HepG2 (cell line): ENCODE measurements at regions not wholly inside any gene's neighbourhood (a gene's known extent, or its start where the extent isn't known, plus 50 kb on each side); places are given as distances from the start of the nearest gene placed in this dataset.

ENCODE experiments used
- ATAC-seq: fragments of 200-7000 bp; cut with Tn5 transposase; 3 replicates; pipeline ENCODE4 v1.9.1; 2020; ENCODE audit warnings: mild to moderate bottlenecking, moderate library complexity
- BruUV-seq: library from RNA; stranded (reverse); fragments of 400-500 nt; replicated peaks from 2 replicates; lab custom pipeline; 2021; lab: Mats Ljungman, UMichigan
- CTCF ChIA-PET: fragments of 300-600 bp; formaldehyde crosslinking; extraction: SDS; loops from one replicate; lab custom pipeline; 2021; ENCODE audit warnings: low total read pairs, inconsistent platforms, low intra/inter-chr PET ratio; lab: Yijun Ruan, JAX
- POLR2A ChIA-PET: fragments of 350-600 bp; sonication (Branson Sonifier 250); formaldehyde crosslinking; loops from one replicate; lab custom pipeline; 2020; ENCODE audit warnings: antibody characterized with exemption, inconsistent platforms; lab: Yijun Ruan, JAX
- DNase-seq: peaks from one replicate; pipeline ENCODE4 v3.0.0-alpha.2; 2015; ENCODE audit warnings: low spot score
- FAIRE-seq: peaks from 3 replicates; lab custom pipeline; 2011; peaks lifted over from hg19 to GRCh38; lab: Jason Lieb, UNC
- H2AFZ ChIP-seq: one replicate; pipeline ENCODE4 v1.6.1; 2011; ENCODE audit warnings: low read length, inconsistent platforms
- H3K27ac ChIP-seq: fragments of 300-600 bp; 3 replicates; pipeline ENCODE4 v1.8.0; 2011; ENCODE audit warnings: mixed run types, mild to moderate bottlenecking, mixed read lengths, low read length, inconsistent platforms; ENCODE audit not compliant: insufficient read depth; ENCODE audit errors: extremely low read length
- H3K27me3 ChIP-seq, 2 experiments: fragments of 200-600 bp in 1 of 2; 2 replicates in 1 of 2; 3 replicates in 1 of 2; pipeline versions ENCODE4 v1.6.0 to v1.8.0; 2011; ENCODE audit warnings: low read length in 2 of 2, mild to moderate bottlenecking in 2 of 2, moderate library complexity in 2 of 2, inconsistent platforms in 1 of 2; ENCODE audit not compliant: insufficient read depth in 2 of 2, control insufficient read depth in 1 of 2
- H3K36me3 ChIP-seq, 2 experiments: fragments of 200-600 bp in 1 of 2; replicated peaks in 1 of 2; 2 replicates in 1 of 2; 3 replicates in 1 of 2; pipeline versions ENCODE4 v1.5.1 to v1.8.0; 2011; ENCODE audit warnings: low read length in 2 of 2, inconsistent platforms in 1 of 2; ENCODE audit not compliant: insufficient read depth in 2 of 2, control insufficient read depth in 1 of 2
- H3K4me1 ChIP-seq: 2 replicates; pipeline ENCODE4 v1.5.1; 2012; ENCODE audit warnings: low read length, inconsistent platforms; ENCODE audit not compliant: insufficient read depth
- H3K4me2 ChIP-seq: 2 replicates; pipeline ENCODE4 v1.6.0; 2011; ENCODE audit warnings: low read depth, low read length, inconsistent platforms
- H3K4me3 ChIP-seq, 3 experiments: fragments of 200-600 bp in 1 of 3; sonication (generic), shearing (Covaris generic) in 1 of 3; replicated peaks in 1 of 3; 2 replicates each; pipeline ENCODE4 v1.5.1; 2011 to 2016; ENCODE audit warnings: low read length in 3 of 3, inconsistent platforms in 2 of 3, low read depth in 2 of 3, mild to moderate bottlenecking in 2 of 3, control low read depth in 1 of 3, mixed read lengths in 1 of 3; ENCODE audit not compliant: insufficient read depth in 1 of 3
- H3K79me2 ChIP-seq: one replicate; pipeline ENCODE4 v1.6.1; 2011; ENCODE audit warnings: low read length, inconsistent platforms; ENCODE audit not compliant: insufficient read depth
- H3K9ac ChIP-seq: 2 replicates; pipeline ENCODE4 v1.6.0; 2011; ENCODE audit warnings: mild to moderate bottlenecking, low read depth, low read length, inconsistent platforms; ENCODE audit not compliant: insufficient read depth
- H3K9me3 ChIP-seq: 2 replicates; pipeline ENCODE4 v1.5.1; 2012; ENCODE audit warnings: mild to moderate bottlenecking, low read length
- H4K20me1 ChIP-seq: 2 replicates; pipeline ENCODE4 v1.6.0; 2011; ENCODE audit warnings: inconsistent platforms, mild to moderate bottlenecking, low read length, moderate library complexity; ENCODE audit not compliant: insufficient read depth
- DPF2 ChIP-seq: sonication (generic); formaldehyde crosslinking; IDR thresholded peaks from 2 replicates; pipeline ENCODE4 v1.4.0; 2020; ENCODE audit warnings: mild to moderate bottlenecking, low read depth, missing genetic modification reagents, borderline replicate concordance
- HOXA5 ChIP-seq: sonication (generic); formaldehyde crosslinking; IDR thresholded peaks from 2 replicates; pipeline ENCODE4 v1.4.0; 2020; ENCODE audit warnings: missing genetic modification reagents
- HOXA7 ChIP-seq: sonication (generic); formaldehyde crosslinking; IDR thresholded peaks from 2 replicates; pipeline ENCODE4 v1.8.1; 2022; ENCODE audit warnings: mild to moderate bottlenecking, missing genetic modification reagents, moderate library complexity
- NFKB2 ChIP-seq: sonication (generic); formaldehyde crosslinking; IDR thresholded peaks from 2 replicates; pipeline ENCODE4 v1.4.0; 2020; ENCODE audit warnings: missing genetic modification reagents, borderline replicate concordance
- NR2F1 ChIP-seq, 2 experiments: fragments of 450-650 bp in 1 of 2; formaldehyde crosslinking in 1 of 2; IDR thresholded peaks; 2 replicates each; pipeline versions ENCODE4 v1.5.0 to v1.6.1; 2016 to 2020; ENCODE audit warnings: mild to moderate bottlenecking in 1 of 2, missing compliant biosample characterization in 1 of 2, missing genetic modification reagents in 1 of 2, moderate library complexity in 1 of 2
- SMAD1 ChIP-seq: sonication (generic); formaldehyde crosslinking; IDR thresholded peaks from 2 replicates; pipeline ENCODE4 v1.4.0; 2020; ENCODE audit warnings: missing genetic modification reagents, low read depth, mild to moderate bottlenecking, borderline replicate concordance
- ZBTB3 ChIP-seq: sonication (generic); formaldehyde crosslinking; IDR thresholded peaks from 2 replicates; pipeline ENCODE4 v1.4.0; 2020; ENCODE audit warnings: low read depth, mild to moderate bottlenecking, moderate library complexity, missing genetic modification reagents, borderline replicate concordance
- ZNF101 ChIP-seq: sonication (generic); formaldehyde crosslinking; IDR thresholded peaks from 2 replicates; pipeline ENCODE4 v1.4.0; 2020; ENCODE audit warnings: mild to moderate bottlenecking, low read depth, missing genetic modification reagents, borderline replicate concordance
- ZNF367 ChIP-seq: sonication (generic); formaldehyde crosslinking; IDR thresholded peaks from 2 replicates; pipeline ENCODE4 v1.4.0; 2020; ENCODE audit warnings: missing genetic modification reagents, borderline replicate concordance
- ZNF530 ChIP-seq: sonication (generic); formaldehyde crosslinking; IDR thresholded peaks from 2 replicates; pipeline ENCODE4 v1.5.0; 2020; ENCODE audit warnings: low read depth, mild to moderate bottlenecking, missing genetic modification reagents
- ZNF605 ChIP-seq: sonication (generic); formaldehyde crosslinking; IDR thresholded peaks from 2 replicates; pipeline ENCODE4 v1.8.0; 2022; ENCODE audit warnings: mild to moderate bottlenecking, missing genetic modification reagents
- ZNF747 ChIP-seq: sonication (generic); formaldehyde crosslinking; IDR thresholded peaks from 2 replicates; pipeline ENCODE4 v1.8.1; 2023; ENCODE audit warnings: missing genetic modification reagents, mild to moderate bottlenecking, borderline replicate concordance
- WGBS: methylation state at CpG from one replicate; pipeline ENCODE4 v1.1.6; 2017; ENCODE audit warnings: low lambda C conversion rate; 5-methylcytosine and 5-hydroxymethylcytosine counted together
- in situ Hi-C: cut with HindIII; loops from 2 replicates; pipeline ENCODE4 v1.10.0; 2017; ENCODE audit warnings: low pct_unique_long_range_greater_than_20kb; ENCODE audit not compliant: extremely low pct_ligation_motif_present
- intact Hi-C: fragments of 100-400 bp; cut with micrococcal nuclease; formaldehyde crosslinking; loops from one replicate; pipeline ENCODE4 v1.10.0; 2022; ENCODE audit not compliant: unreplicated experiment
- TF ChIP-seq, protein P1 (sequence below): sonication (generic); formaldehyde crosslinking; IDR thresholded peaks from 2 replicates; pipeline ENCODE4 v1.8.0; 2022; ENCODE audit warnings: missing genetic modification reagents, mild to moderate bottlenecking, borderline replicate concordance
- TF ChIP-seq, protein P2 (sequence below): IDR thresholded peaks from 2 replicates; pipeline ENCODE4 v1.6.1; 2016; ENCODE audit warnings: low read depth
- TF ChIP-seq, protein P3 (sequence below): sonication (generic); formaldehyde crosslinking; IDR thresholded peaks from 2 replicates; pipeline ENCODE4 v1.4.0; 2020; ENCODE audit warnings: missing genetic modification reagents, borderline replicate concordance
- TF ChIP-seq, protein P4 (sequence below): sonication (generic); formaldehyde crosslinking; IDR thresholded peaks from 2 replicates; pipeline ENCODE4 v1.4.0; 2020; ENCODE audit warnings: missing genetic modification reagents

DNA sequence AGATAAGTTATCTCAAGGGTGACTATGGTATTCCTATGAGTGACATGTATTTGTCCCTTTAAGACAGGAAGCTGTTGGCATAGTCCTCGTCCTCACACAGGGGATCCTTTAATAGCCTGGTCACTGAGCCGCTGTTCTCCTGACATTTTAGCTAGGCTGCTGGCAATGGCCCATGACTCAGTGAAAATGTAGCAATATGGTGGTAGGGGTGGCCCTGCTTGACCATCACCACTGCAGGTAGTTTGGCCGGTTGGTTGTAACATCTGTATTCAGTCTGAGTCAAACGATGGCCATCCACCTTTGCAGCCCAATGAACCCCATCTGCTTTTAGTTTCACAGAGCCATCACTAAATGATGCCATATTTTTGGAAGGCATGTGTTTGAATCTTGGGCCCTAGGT lies 110.1 kb upstream of the RAB18 start:
- Histone ChIP-seq H3K4me3 (no peak overlapping the region), H3K79me2 (no peaks in the 10 kb centered on the region), H3K4me2 (no peak overlapping the region), H3K36me3 (no peaks in the 10 kb centered on the region), H3K4me1 (no peaks in the 10 kb centered on the region), H4K20me1 (no peaks in the 10 kb centered on the region), H2AFZ (no peak overlapping the region), H3K9me3 (peaks cover 11% of the 10 kb centered on the region; the same call in 1 of the 2 replicates), H3K27ac (no peak overlapping the region), H3K9ac (no peak overlapping the region), H3K27me3 (peaks cover 0 to 1% of the 10 kb centered on the region in 2 experiments; a peak in 1 of 5 replicates)
- WGBS: 0% methylated on average over 2 of the region's 4 CpGs
- no peak for DNase-seq
- intact Hi-C loops: no loop called here
- in situ Hi-C loops: no loop called here
- no peak for ATAC-seq
- BruUV-seq: no TSS peak
- ChIA-PET CTCF (no interaction called here), POLR2A (no interaction called here)
- FAIRE-seq: no peak
- TF ChIP-seq ZNF367 (CRISPR knock-in tag) (no peak), SMAD1 (CRISPR knock-in tag) (no peak), NFKB2 (CRISPR knock-in tag) (no peak), ZNF747 (CRISPR knock-in tag) (no peak), HOXA5 (CRISPR knock-in tag) (no peak), HOXA7 (CRISPR knock-in tag) (no peak), DPF2 (no peak), ZNF530 (CRISPR knock-in tag) (no peak), NR2F1 (CRISPR knock-in tag; IDR thresholded peaks at IDR 0.05) (no peak), ZNF101 (CRISPR knock-in tag) (no peak), ZNF605 (CRISPR knock-in tag) (no peak), ZBTB3 (no peak)
- TF ChIP-seq, protein P1, sequence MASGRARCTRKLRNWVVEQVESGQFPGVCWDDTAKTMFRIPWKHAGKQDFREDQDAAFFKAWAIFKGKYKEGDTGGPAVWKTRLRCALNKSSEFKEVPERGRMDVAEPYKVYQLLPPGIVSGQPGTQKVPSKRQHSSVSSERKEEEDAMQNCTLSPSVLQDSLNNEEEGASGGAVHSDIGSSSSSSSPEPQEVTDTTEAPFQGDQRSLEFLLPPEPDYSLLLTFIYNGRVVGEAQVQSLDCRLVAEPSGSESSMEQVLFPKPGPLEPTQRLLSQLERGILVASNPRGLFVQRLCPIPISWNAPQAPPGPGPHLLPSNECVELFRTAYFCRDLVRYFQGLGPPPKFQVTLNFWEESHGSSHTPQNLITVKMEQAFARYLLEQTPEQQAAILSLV (CRISPR knock-in tag): no peak
- TF ChIP-seq, protein P2, sequence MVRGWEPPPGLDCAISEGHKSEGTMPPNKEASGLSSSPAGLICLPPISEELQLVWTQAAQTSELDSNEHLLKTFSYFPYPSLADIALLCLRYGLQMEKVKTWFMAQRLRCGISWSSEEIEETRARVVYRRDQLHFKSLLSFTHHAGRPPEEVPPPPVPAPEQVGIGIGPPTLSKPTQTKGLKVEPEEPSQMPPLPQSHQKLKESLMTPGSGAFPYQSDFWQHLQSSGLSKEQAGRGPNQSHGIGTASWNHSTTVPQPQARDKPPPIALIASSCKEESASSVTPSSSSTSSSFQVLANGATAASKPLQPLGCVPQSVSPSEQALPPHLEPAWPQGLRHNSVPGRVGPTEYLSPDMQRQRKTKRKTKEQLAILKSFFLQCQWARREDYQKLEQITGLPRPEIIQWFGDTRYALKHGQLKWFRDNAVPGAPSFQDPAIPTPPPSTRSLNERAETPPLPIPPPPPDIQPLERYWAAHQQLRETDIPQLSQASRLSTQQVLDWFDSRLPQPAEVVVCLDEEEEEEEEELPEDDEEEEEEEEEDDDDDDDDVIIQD (CRISPR knock-in tag): no peak
- TF ChIP-seq, protein P3, sequence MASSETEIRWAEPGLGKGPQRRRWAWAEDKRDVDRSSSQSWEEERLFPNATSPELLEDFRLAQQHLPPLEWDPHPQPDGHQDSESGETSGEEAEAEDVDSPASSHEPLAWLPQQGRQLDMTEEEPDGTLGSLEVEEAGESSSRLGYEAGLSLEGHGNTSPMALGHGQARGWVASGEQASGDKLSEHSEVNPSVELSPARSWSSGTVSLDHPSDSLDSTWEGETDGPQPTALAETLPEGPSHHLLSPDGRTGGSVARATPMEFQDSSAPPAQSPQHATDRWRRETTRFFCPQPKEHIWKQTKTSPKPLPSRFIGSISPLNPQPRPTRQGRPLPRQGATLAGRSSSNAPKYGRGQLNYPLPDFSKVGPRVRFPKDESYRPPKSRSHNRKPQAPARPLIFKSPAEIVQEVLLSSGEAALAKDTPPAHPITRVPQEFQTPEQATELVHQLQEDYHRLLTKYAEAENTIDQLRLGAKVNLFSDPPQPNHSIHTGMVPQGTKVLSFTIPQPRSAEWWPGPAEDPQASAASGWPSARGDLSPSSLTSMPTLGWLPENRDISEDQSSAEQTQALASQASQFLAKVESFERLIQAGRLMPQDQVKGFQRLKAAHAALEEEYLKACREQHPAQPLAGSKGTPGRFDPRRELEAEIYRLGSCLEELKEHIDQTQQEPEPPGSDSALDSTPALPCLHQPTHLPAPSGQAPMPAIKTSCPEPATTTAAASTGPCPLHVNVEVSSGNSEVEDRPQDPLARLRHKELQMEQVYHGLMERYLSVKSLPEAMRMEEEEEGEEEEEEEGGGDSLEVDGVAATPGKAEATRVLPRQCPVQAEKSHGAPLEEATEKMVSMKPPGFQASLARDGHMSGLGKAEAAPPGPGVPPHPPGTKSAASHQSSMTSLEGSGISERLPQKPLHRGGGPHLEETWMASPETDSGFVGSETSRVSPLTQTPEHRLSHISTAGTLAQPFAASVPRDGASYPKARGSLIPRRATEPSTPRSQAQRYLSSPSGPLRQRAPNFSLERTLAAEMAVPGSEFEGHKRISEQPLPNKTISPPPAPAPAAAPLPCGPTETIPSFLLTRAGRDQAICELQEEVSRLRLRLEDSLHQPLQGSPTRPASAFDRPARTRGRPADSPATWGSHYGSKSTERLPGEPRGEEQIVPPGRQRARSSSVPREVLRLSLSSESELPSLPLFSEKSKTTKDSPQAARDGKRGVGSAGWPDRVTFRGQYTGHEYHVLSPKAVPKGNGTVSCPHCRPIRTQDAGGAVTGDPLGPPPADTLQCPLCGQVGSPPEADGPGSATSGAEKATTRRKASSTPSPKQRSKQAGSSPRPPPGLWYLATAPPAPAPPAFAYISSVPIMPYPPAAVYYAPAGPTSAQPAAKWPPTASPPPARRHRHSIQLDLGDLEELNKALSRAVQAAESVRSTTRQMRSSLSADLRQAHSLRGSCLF: no peak
- TF ChIP-seq, protein P4, sequence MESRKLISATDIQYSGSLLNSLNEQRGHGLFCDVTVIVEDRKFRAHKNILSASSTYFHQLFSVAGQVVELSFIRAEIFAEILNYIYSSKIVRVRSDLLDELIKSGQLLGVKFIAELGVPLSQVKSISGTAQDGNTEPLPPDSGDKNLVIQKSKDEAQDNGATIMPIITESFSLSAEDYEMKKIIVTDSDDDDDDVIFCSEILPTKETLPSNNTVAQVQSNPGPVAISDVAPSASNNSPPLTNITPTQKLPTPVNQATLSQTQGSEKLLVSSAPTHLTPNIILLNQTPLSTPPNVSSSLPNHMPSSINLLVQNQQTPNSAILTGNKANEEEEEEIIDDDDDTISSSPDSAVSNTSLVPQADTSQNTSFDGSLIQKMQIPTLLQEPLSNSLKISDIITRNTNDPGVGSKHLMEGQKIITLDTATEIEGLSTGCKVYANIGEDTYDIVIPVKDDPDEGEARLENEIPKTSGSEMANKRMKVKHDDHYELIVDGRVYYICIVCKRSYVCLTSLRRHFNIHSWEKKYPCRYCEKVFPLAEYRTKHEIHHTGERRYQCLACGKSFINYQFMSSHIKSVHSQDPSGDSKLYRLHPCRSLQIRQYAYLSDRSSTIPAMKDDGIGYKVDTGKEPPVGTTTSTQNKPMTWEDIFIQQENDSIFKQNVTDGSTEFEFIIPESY (CRISPR knock-in tag): no peak
